GM21381 (cell line): ENCODE measurements at regions not wholly inside any gene's neighbourhood (a gene's known extent, or its start where the extent isn't known, plus 50 kb on each side); places are given as distances from the start of the nearest gene placed in this dataset.

Experiments used
- ATAC-seq: cut with Tn5 transposase; IDR thresholded peaks from one replicate; pipeline ENCODE4 v1.9.1; 2021; ENCODE audit warnings: mild to moderate bottlenecking, moderate library complexity; ENCODE audit not compliant: unreplicated experiment

DNA sequence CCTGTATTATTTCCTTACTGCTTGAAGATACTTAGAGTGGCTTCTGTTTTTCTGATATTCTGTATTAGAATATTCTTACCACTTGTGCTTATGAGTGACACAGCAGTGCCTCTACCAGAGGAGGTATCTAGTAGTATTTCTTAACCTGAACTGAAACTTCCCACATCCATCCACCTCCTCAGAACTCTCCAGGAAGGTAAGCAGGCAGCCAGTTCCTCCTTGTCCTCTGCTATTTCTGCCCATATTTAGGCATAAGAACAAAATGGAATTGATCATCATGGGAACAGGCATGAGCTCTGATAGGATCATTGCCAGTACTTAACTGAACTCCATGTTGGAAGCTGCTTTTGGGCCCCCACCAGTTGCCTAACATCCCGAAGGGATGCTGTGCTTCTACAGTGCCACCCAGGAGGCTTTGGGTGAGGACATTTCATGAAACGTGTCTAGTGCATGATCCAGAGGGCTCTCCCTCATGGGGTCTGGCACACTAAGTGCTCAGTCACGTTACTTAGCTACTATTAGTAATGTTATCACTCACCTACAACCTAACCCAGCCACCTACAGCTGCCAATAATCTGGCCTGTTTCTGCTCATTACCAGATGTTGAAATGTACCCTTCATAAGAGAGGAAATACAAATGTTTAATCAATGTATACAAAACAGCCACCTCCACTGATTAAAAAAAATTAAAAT lies 520.7 kb downstream of the EIPR1 start:
- no peak for ATAC-seq

- ATAC-seq, result no peak
Observed at GRCh38 chr2:2855297-2855696, 522.3 kb downstream of the EIPR1 start.

GRCh38 chr2:2853346-2853745 lies 522.3 kb upstream of the MYT1L start:
- no peak for ATAC-seq

DNA sequence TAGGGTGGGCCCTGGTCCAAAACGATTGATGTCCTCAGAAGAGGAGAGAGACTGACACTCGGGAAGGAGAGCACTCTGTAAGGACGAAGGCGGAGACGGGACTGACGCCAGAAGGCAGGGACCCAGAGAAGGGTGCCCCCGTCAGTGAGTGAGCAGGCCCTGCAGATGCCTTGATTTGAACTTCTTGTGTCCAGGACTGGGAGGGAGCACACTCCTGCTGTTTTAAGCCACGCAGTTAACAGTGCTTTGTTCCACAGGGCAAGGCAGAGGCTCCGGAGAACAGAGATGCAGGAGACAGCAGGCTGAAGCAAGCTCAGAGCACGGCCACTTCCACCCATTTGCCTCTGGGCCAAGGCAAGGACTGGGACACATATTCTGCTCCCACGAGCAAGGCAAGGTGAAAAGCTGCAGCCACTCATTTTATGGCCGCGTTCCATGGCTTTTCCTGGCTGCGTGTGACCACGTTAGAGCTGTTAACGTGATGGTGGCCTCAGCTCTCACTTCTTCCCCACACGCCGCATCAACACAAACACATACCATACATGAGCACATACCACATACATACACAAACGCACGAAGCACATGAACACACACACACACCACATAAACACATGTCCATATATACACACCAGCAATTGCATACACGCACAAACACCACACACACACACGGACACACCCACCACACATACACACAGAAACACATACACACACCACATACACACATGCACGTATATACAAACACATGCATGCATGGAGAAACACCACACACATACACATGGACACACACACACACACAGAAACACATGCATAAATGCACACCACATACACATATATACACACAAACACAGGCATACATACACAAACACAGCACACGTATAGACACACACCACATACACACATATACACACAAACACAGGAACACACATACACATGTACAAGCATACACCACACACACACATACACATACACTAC lies 521.0 kb upstream of the MYT1L start:
- no peak for ATAC-seq

DNA sequence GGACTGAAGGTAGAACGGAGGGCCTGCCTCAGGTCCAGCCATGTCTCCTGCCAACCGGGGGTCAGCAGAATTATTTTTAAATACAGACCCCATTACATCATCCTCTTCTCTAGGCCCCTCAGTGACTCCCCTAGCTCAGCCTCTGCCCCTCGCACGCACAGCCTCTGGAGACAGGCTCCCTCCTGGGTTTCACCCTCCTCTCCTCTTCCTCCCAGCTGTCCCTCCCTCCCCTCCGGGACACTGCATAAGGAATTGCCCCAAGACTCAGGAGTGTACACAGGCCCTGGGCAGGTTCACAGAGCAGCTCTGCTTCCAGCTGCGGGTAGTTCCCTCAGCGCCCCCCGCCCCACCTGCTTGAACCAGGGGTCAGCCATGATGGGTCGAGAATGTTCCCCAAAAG lies 520.2 kb upstream of the MYT1L start:
- no peak for ATAC-seq

GRCh38 chr2:2850859-2851258 lies 519.8 kb upstream of the MYT1L start:
- no peak for ATAC-seq

GRCh38 chr2:2850218-2850755 lies 519.2 kb upstream of the MYT1L start:
- no peak for ATAC-seq

DNA sequence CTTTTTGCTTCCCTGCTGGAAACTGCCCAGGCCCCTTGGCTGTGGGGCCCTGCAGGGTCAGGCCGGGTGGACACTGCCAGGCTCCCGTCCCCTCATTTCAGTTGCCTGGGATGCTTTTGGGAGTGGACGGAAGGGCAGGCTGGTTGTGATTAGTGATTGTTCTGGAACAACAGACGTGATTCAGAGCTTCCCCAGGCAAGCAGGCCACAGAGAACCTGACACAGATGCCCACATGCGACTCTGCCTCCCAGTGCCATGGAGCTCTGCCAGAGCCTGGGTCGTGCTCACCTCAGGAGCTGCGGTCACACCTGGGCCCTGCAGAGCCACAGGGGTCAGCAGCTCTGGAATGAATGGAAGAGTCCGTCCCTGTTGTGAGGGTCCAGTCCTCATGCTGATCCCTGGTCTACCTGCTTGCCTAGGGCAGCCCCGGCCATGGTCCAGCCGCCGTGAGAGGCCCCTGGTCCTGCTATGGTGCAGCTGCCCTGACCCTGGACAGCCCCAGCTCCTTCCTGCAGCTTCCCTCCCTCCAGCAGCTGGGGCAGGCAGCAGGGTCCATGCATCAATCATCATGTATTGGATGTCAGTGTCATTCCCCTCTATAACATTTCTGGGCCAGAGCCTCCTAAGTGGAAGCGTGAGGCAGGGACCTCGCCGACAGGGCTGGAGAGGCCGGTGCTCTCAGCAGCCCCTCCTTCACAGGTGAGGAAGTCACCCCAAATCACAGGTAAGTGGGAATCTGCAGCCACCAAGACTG lies 518.6 kb upstream of the MYT1L start:
- ATAC-seq, result no peak

- ATAC-seq, result no peak
Observed at GRCh38 chr2:2848621-2849333, 517.7 kb upstream of the MYT1L start.

DNA sequence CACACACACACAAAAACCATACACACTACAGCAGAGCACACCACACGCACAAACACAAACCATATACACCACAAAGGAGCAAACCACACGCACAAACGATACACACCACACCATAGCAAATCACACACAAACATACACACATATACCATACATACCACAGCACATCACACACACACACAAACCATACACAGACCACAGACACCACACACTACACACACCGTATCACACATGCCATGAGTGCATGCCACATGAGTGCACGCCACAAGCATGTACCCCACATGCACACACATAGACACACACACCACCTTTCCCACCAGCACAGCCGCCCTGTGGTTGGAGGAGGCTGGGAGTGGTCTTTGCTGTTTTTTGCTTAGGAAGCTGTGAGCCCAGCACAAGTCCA lies 517.1 kb upstream of the MYT1L start:
- no peak for ATAC-seq

DNA sequence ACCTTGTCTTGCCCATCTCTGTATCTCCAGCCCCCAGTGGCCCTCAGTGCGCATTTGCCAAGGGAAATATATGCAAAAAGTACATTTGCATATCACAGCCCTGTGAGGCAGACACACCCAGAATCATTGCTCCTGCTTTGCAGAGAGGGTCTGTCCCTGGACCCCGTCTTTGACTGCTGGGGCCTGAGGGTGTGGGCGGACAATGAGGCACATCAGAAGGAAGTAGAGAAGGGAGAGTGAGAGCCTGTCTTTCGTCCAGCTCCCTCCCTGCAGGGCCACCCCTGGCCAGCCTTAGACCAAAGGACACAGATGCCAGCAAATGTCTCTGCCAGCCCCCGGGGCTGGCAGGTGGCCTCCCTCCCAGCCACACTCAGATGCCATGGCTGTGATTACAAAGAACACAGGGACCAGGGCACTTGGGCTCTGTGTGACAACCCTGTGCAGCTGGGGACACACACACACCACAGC lies 516.2 kb upstream of the MYT1L start:
- ATAC-seq, result no peak

GRCh38 chr2:2846332-2847208 lies 515.5 kb upstream of the MYT1L start:
- no peak for ATAC-seq

DNA sequence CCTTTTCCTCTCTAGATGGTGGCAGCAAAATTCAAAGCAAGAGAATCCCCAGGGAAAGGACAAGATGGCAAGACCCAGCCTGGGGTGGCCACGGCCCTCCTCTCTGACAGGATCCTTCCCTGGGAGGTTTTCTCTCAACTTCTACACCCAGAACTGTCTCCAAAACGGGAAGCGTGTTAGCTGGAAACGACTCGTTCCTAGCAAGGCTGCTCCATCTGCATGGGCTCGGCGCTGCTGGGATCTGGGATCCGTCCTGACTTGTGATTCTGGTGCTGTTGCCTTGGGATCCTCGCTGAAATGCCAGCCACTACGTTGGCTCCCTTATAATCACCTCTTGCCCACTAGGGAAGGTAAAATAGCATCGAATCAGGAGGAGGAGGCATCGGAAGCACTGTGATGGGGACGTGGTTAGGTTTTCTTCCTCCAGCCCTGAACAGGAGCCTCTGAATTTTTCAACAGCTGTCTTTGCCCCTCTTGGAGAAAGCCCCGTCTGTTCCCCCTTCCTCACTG lies 514.8 kb upstream of the MYT1L start:
- ATAC-seq, result no peak

GRCh38 chr2:2845267-2845666 lies 514.2 kb upstream of the MYT1L start:
- no peak for ATAC-seq

DNA sequence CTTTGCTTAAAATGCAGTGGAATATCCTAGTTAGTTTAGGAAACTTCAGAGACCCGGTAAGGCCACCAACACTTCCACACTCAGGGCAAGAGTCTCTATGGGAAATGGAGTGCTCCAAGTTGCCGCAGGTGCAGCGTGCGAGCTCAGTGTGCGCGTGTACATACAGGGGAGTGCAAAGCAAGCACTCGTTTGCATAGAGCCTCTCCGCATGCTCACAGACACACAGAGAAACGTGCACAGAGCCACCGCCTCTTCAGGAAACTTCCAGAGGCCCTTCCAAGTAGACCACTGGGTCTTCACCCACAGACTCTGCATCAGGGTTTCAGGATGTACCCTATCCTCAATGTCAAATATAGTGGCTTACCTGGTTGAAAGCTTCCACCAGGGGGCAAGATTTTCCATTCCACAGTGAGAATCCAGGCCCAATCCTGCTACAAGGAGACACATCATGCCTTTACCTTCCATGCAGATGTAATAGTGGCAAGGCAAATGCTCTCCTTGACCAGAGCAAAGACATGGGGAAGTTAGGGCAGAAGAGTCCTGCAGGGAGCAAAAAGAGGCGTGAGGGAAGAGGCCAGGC lies 513.0 kb upstream of the MYT1L start:
- ATAC-seq, result no peak

GRCh38 chr2:2842466-2842865 lies 511.4 kb upstream of the MYT1L start:
- no peak for ATAC-seq

DNA sequence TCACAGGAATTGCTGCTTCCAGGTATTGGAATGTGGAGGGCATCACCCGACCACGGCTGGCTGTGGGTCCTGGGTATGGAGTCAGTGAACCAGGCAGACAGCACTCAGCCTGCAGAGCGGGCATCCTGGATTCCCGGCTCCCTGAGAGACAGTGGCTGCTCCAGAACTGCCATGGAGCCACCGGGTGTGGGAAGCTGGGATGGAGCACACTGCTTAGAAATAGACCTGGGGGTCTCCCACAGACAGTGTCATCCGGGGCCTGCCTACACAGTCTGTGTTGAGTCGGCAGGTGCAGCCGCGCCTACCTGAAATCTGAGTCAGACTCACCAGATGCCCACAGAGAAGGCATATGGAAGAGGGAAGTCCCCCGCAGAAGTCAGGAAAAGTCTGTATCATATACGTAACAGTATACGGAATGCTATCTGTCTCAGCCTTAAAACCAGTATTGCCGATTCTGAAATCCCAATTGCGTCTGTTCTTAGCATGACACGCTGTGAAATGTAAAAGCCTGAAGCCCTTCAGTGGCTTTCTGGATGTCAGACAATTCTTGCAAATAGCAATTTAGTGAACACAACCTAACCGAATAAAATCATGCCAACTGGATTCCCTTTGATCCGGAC lies 509.7 kb upstream of the MYT1L start:
- no peak for ATAC-seq

- ATAC-seq, result no peak
Observed at GRCh38 chr2:2839782-2840531, 508.9 kb upstream of the MYT1L start.
